GM21423 (cell line): ENCODE measurements at regions not wholly inside any gene's neighbourhood (a gene's known extent, or its start where the extent isn't known, plus 50 kb on each side); places are given as distances from the start of the nearest gene placed in this dataset.

Source experiments
- ATAC-seq: cut with Tn5 transposase; IDR thresholded peaks from one replicate; pipeline ENCODE4 v1.9.1; 2021; ENCODE audit warnings: mild to moderate bottlenecking, moderate library complexity; ENCODE audit not compliant: unreplicated experiment

GRCh38 chr10:4216726-4217125 lies 431.7 kb upstream of the KLF6 start:
- no peak for ATAC-seq

- no peak for ATAC-seq
These were observed 431.1 kb upstream of the KLF6 start for GRCh38 chr10:4215963-4216575.

GRCh38 chr10:4215485-4215884 lies 430.5 kb upstream of the KLF6 start:
- ATAC-seq: no peak

GRCh38 chr10:4214908-4215307 lies 429.9 kb upstream of the KLF6 start:
- ATAC-seq: no peak

- no peak for ATAC-seq
These were observed 428.4 kb upstream of the KLF6 start for GRCh38 chr10:4213441-4213840.

- no peak for ATAC-seq
These were observed 427.2 kb upstream of the KLF6 start for GRCh38 chr10:4212111-4212630.

GRCh38 chr10:4208499-4208898 lies 423.5 kb upstream of the KLF6 start:
- no peak for ATAC-seq

- ATAC-seq: no peak
These were observed 420.1 kb upstream of the KLF6 start for GRCh38 chr10:4205113-4205512.

- no peak for ATAC-seq
These were observed 417.9 kb upstream of the KLF6 start for GRCh38 chr10:4202938-4203337.

GRCh38 chr10:4201866-4202825 lies 417.1 kb upstream of the KLF6 start:
- ATAC-seq: no peak

- ATAC-seq: no peak
These were observed 414.2 kb upstream of the KLF6 start for GRCh38 chr10:4199196-4199595.

GRCh38 chr10:4198216-4198615 lies 413.2 kb upstream of the KLF6 start:
- ATAC-seq: no peak

GRCh38 chr10:4197676-4198075 lies 412.7 kb upstream of the KLF6 start:
- no peak for ATAC-seq

- ATAC-seq: no peak
These were observed 411.9 kb upstream of the KLF6 start for GRCh38 chr10:4196771-4197390.

GRCh38 chr10:4196183-4196582 lies 411.2 kb upstream of the KLF6 start:
- ATAC-seq: no peak

GRCh38 chr10:4195213-4195612 lies 410.2 kb upstream of the KLF6 start:
- ATAC-seq: no peak

- ATAC-seq: no peak
These were observed 409.2 kb upstream of the KLF6 start for GRCh38 chr10:4194231-4194630.

- ATAC-seq: no peak
These were observed 406.9 kb upstream of the KLF6 start for GRCh38 chr10:4191894-4192293.

- ATAC-seq: no peak
These were observed 406.3 kb upstream of the KLF6 start for GRCh38 chr10:4191354-4191753.

- ATAC-seq: no peak
These were observed 405.9 kb upstream of the KLF6 start for GRCh38 chr10:4190876-4191275.

- no peak for ATAC-seq
These were observed 404.3 kb upstream of the KLF6 start for GRCh38 chr10:4189281-4189680.

- ATAC-seq: no peak
These were observed 403.4 kb upstream of the KLF6 start for GRCh38 chr10:4188406-4188805.
